PFSK-1 (cell line): ENCODE measurements at regions not wholly inside any gene's neighbourhood (a gene's known extent, or its start where the extent isn't known, plus 50 kb on each side); places are given as distances from the start of the nearest gene placed in this dataset.

ENCODE experiments used
- FOXP2 ChIP-seq: optimal IDR thresholded peaks from 2 replicates; pipeline ENCODE3; 2011; ENCODE audit warnings: borderline replicate concordance, control low read depth, inconsistent platforms; ENCODE audit not compliant: insufficient read depth; ENCODE audit errors: extremely low read length, extremely low read depth
- POLR2AphosphoS5 ChIP-seq: IDR thresholded peaks from 2 replicates; pipeline ENCODE4 v1.6.1; 2012; ENCODE audit warnings: low read depth, mild to moderate bottlenecking, control low read depth, low read length, moderate library complexity
- REST ChIP-seq, 2 experiments: IDR thresholded peaks; 2 replicates each; pipeline versions ENCODE4 v1.6.1 to v1.8.0; 2011 to 2012; ENCODE audit warnings: low read depth in 2 of 2, low read length in 2 of 2, control low read depth in 1 of 2, inconsistent platforms in 1 of 2, mild to moderate bottlenecking in 1 of 2, moderate library complexity in 1 of 2; ENCODE audit not compliant: insufficient read depth in 1 of 2
- SIN3A ChIP-seq: IDR thresholded peaks from 2 replicates; pipeline ENCODE4 v1.6.1; 2012; ENCODE audit warnings: mild to moderate bottlenecking, low read length, moderate library complexity, borderline replicate concordance; ENCODE audit not compliant: insufficient read depth
- TAF1 ChIP-seq: IDR thresholded peaks from 2 replicates; pipeline ENCODE4 v1.6.1; 2012; ENCODE audit warnings: low read length, control low read depth, borderline replicate concordance; ENCODE audit not compliant: insufficient read depth

- TF ChIP-seq FOXP2 (no peak), REST (IDR thresholded peaks at IDR 0.05; ENCODE audit: insufficient read depth in 1 of 2, low read depth in 2 of 2, low read length in 2 of 2) (no peak), SIN3A (no peak), POLR2AphosphoS5 (no peak)
These were observed 120.6 kb upstream of the CD82 start for GRCh38 chr11:44444770-44445321.

- TF ChIP-seq REST (IDR thresholded peaks at IDR 0.05; ENCODE audit: insufficient read depth in 1 of 2, low read depth in 2 of 2, low read length in 2 of 2), result no peak
- no peak for TF ChIP-seq SIN3A
- TF ChIP-seq FOXP2, result no peak
- TF ChIP-seq POLR2AphosphoS5, result no peak
- TF ChIP-seq TAF1, result no peak
These were observed 119.7 kb upstream of the CD82 start for GRCh38 chr11:44445500-44446365.

GRCh38 chr11:44446366-44446762 lies 119.1 kb upstream of the CD82 start:
- no peak for TF ChIP-seq TAF1
- no peak for TF ChIP-seq POLR2AphosphoS5
- no peak for TF ChIP-seq FOXP2
- TF ChIP-seq SIN3A, result no peak
- no peak for TF ChIP-seq REST (IDR thresholded peaks at IDR 0.05; ENCODE audit: insufficient read depth in 1 of 2, low read depth in 2 of 2, low read length in 2 of 2)

GRCh38 chr11:44446996-44447771 lies 118.3 kb upstream of the CD82 start:
- TF ChIP-seq SIN3A (no peak), REST (IDR thresholded peaks at IDR 0.05; ENCODE audit: insufficient read depth in 1 of 2, low read depth in 2 of 2, low read length in 2 of 2) (no peak)
